Fibroblast of villous mesenchyme (primary cell): ENCODE measurements at regions not wholly inside any gene's neighbourhood (a gene's known extent, or its start where the extent isn't known, plus 50 kb on each side); places are given as distances from the start of the nearest gene placed in this dataset.
A peak's percentile ranks its signal among the peaks of the same experiment; 100 is the strongest.
"Not testable (repeated sequence)": the region's sequence is repeated elsewhere in the genome, so short reads cannot be mapped to it uniquely, and the experiment has no call there.

ENCODE experiments used
- DNase-seq: peaks from one replicate; pipeline ENCODE4 v3.0.0-alpha.2; 2010; ENCODE audit warnings: low read depth
- H3K4me3 ChIP-seq: 2 replicates; pipeline ENCODE4 v1.5.1; 2011; ENCODE audit warnings: low read depth, mild to moderate bottlenecking, low read length

- H3K4me3 ChIP-seq, DNase-seq: not testable (repeated sequence)
Observed at GRCh38 chr5:34096033-34096432, 53.0 kb upstream of the C1QTNF3 start.

- DNase-seq, H3K4me3 ChIP-seq: not testable (repeated sequence)
Observed at GRCh38 chr5:34099891-34100290, 56.9 kb upstream of the C1QTNF3 start.

- not testable (repeated sequence) for H3K4me3 ChIP-seq, DNase-seq
Observed at GRCh38 chr5:34101567-34101966, 58.6 kb upstream of the C1QTNF3 start.

- H3K4me3 ChIP-seq, DNase-seq: not testable (repeated sequence)
Observed at GRCh38 chr5:34108897-34109296, 65.9 kb upstream of the C1QTNF3 start.

GRCh38 chr5:34124280-34124679 lies 81.3 kb upstream of the C1QTNF3 start:
- not testable (repeated sequence) for H3K4me3 ChIP-seq, DNase-seq

GRCh38 chr5:34125354-34125753 lies 82.3 kb upstream of the C1QTNF3 start:
- not testable (repeated sequence) for DNase-seq, H3K4me3 ChIP-seq

- not testable (repeated sequence) for DNase-seq, H3K4me3 ChIP-seq
Observed at GRCh38 chr5:34126741-34127140, 83.7 kb upstream of the C1QTNF3 start.

GRCh38 chr5:34127818-34128217 lies 84.8 kb upstream of the C1QTNF3 start:
- DNase-seq, H3K4me3 ChIP-seq: not testable (repeated sequence)

- DNase-seq, H3K4me3 ChIP-seq: not testable (repeated sequence)
Observed at GRCh38 chr5:34128890-34129289, 85.9 kb upstream of the C1QTNF3 start.

- DNase-seq, H3K4me3 ChIP-seq: not testable (repeated sequence)
Observed at GRCh38 chr5:34154988-34155387, 112.0 kb upstream of the C1QTNF3 start.

- peak; percentile 51 for DNase-seq
- H3K4me3 ChIP-seq, result not testable (repeated sequence)
Observed at GRCh38 chr5:34156703-34157414, 113.8 kb upstream of the C1QTNF3 start.

- H3K4me3 ChIP-seq, DNase-seq: not testable (repeated sequence)
Observed at GRCh38 chr5:34160904-34161303, 117.9 kb upstream of the C1QTNF3 start.

GRCh38 chr5:34171398-34171797 lies 128.4 kb upstream of the C1QTNF3 start:
- H3K4me3 ChIP-seq, DNase-seq: not testable (repeated sequence)

GRCh38 chr5:34179453-34180190 lies 136.6 kb upstream of the C1QTNF3 start:
- not testable (repeated sequence) for DNase-seq, H3K4me3 ChIP-seq

GRCh38 chr5:34180225-34180624 lies 137.2 kb upstream of the C1QTNF3 start:
- H3K4me3 ChIP-seq, DNase-seq: not testable (repeated sequence)

GRCh38 chr5:34180940-34181614 lies 138.1 kb upstream of the C1QTNF3 start:
- not testable (repeated sequence) for DNase-seq, H3K4me3 ChIP-seq

GRCh38 chr5:34185005-34185404 lies 142.0 kb upstream of the C1QTNF3 start:
- H3K4me3 ChIP-seq, DNase-seq: not testable (repeated sequence)

- DNase-seq, result peak; percentile 5
- not testable (repeated sequence) for H3K4me3 ChIP-seq
Observed at GRCh38 chr5:34185572-34185971, 142.6 kb upstream of the C1QTNF3 start.

- H3K4me3 ChIP-seq, DNase-seq: not testable (repeated sequence)
Observed at GRCh38 chr5:34186108-34186507, 143.1 kb upstream of the C1QTNF3 start.

GRCh38 chr5:34186865-34187264 lies 143.9 kb upstream of the C1QTNF3 start:
- not testable (repeated sequence) for DNase-seq

More at GRCh38 chr5:34186865-34187264, 143.9 kb upstream of the C1QTNF3 start:
- H3K4me3 ChIP-seq, result not testable (repeated sequence)
